ENCODE measurements at regions not wholly inside any gene's neighbourhood (a gene's known extent, or its start where the extent isn't known, plus 50 kb on each side); places are given as distances from the start of the nearest gene placed in this dataset.

DNA sequence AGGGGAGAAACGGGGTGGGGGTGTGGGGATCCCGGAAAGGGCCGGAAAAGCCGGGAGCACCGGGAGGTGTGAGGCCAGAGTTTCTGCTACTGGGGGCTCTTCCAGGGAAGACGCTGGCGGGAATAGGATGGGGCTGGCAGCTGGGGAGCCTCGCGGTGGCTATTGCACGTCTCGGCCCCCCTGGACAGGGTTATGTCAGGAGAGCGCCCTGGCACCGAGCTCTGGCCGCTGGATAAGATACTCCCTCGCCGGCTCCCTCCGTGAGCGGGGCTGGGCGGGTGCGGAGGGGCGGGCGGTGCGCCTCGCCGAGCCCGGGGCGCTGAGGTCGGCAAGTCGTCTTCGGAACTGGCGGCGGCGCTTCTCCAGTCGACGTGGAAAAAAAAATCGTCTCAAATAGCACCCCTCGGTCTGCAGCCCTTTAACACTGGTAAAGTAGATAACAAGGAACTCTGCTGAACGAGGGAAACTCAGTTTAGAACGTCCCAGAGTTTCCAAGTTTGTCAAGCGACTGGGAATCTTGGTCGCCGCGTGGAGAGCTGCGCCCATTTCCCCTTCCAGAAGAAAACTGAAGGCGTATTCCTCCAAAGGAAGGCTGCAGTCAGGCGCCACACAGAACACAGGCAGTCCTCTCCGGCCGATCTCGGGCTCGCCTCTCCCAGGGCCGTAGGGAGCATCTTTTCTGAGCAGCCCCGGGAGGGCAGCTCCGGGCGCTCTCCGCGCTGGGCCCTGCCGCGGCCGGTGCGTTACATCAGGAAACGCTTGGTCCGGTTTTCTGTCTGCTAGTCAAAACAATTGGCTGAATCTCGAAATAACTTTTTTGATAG is 115.1 kb downstream of the KCNRG start:
- TF ChIP-seq, protein P1, sequence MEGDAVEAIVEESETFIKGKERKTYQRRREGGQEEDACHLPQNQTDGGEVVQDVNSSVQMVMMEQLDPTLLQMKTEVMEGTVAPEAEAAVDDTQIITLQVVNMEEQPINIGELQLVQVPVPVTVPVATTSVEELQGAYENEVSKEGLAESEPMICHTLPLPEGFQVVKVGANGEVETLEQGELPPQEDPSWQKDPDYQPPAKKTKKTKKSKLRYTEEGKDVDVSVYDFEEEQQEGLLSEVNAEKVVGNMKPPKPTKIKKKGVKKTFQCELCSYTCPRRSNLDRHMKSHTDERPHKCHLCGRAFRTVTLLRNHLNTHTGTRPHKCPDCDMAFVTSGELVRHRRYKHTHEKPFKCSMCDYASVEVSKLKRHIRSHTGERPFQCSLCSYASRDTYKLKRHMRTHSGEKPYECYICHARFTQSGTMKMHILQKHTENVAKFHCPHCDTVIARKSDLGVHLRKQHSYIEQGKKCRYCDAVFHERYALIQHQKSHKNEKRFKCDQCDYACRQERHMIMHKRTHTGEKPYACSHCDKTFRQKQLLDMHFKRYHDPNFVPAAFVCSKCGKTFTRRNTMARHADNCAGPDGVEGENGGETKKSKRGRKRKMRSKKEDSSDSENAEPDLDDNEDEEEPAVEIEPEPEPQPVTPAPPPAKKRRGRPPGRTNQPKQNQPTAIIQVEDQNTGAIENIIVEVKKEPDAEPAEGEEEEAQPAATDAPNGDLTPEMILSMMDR (IDR thresholded peaks at IDR 0.05; ENCODE audit: low read length), result no peak
- no peak for TF ChIP-seq EZH2 (IDR thresholded peaks at IDR 0.05; ENCODE audit: borderline replicate concordance, low read length)

Data from OCI-LY1 (cell line).